ENCODE measurements at regions not wholly inside any gene's neighbourhood (a gene's known extent, or its start where the extent isn't known, plus 50 kb on each side); places are given as distances from the start of the nearest gene placed in this dataset.

DNA sequence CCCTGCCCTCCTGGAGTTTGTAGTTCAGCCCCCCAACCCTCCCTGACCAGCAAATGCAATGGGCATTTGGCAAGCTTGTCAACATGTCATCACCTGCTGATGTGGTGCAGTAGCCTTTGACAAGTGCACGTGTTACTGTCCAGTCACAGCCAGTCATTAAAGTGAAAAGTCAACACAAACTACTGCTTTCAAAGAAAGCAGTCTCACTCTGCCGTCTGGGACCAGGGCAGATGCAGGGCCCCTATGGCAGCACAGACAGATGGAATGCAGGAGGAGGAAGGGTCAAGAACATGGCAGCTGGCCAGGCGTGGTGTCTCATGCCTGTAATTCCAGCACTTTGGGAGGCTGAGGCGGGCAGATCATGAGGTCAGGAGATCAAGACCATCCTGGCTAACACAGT lies 222.4 kb upstream of the OSR1 start (continued):
- TF ChIP-seq BRF2 (CRISPR knock-in tag; IDR thresholded peaks at IDR 0.05) (no peak), RFX3 (CRISPR knock-in tag; IDR thresholded peaks at IDR 0.05) (no peak), ZNF124 (CRISPR knock-in tag; IDR thresholded peaks at IDR 0.05) (no peak), REL (CRISPR knock-in tag; conservative IDR thresholded peaks at IDR 0.05) (no peak), ZNF678 (CRISPR knock-in tag; IDR thresholded peaks at IDR 0.05) (no peak), FOXA3 (CRISPR knock-in tag; IDR thresholded peaks at IDR 0.05) (peak; percentile 60), THAP11 (CRISPR knock-in tag; IDR thresholded peaks at IDR 0.05) (no peak), PTBP1 (IDR thresholded peaks at IDR 0.05; ENCODE audit: low read depth, low read length, poor library complexity, severe bottlenecking) (no peak), ZNF878 (CRISPR knock-in tag; IDR thresholded peaks at IDR 0.05) (no peak), BATF2 (CRISPR knock-in tag; IDR thresholded peaks at IDR 0.05) (no peak), ZNF567 (CRISPR knock-in tag; IDR thresholded peaks at IDR 0.05; ENCODE audit: borderline replicate concordance) (no peak), ATF4 (CRISPR knock-in tag; IDR thresholded peaks at IDR 0.05) (peak in 1 of 2 experiments; percentile 26; a peak in 1 of 4 replicates), ZNF317 (CRISPR knock-in tag; IDR thresholded peaks at IDR 0.05) (no peak), NCOA2 (CRISPR knock-in tag; IDR thresholded peaks at IDR 0.05) (no peak), STAG1 (CRISPR knock-in tag; IDR thresholded peaks at IDR 0.05) (no peak), CBX2 (IDR thresholded peaks at IDR 0.05; ENCODE audit: low read depth, low read length) (no peak), CBX2 (CRISPR knock-in tag; IDR thresholded peaks at IDR 0.05; ENCODE audit: low read depth) (no peak), DR1 (CRISPR knock-in tag; IDR thresholded peaks at IDR 0.05) (no peak), SMAD3 (CRISPR knock-in tag; IDR thresholded peaks at IDR 0.05) (no peak), ZNF256 (CRISPR knock-in tag; conservative IDR thresholded peaks at IDR 0.05) (no peak)
- TF ChIP-seq, protein P1, sequence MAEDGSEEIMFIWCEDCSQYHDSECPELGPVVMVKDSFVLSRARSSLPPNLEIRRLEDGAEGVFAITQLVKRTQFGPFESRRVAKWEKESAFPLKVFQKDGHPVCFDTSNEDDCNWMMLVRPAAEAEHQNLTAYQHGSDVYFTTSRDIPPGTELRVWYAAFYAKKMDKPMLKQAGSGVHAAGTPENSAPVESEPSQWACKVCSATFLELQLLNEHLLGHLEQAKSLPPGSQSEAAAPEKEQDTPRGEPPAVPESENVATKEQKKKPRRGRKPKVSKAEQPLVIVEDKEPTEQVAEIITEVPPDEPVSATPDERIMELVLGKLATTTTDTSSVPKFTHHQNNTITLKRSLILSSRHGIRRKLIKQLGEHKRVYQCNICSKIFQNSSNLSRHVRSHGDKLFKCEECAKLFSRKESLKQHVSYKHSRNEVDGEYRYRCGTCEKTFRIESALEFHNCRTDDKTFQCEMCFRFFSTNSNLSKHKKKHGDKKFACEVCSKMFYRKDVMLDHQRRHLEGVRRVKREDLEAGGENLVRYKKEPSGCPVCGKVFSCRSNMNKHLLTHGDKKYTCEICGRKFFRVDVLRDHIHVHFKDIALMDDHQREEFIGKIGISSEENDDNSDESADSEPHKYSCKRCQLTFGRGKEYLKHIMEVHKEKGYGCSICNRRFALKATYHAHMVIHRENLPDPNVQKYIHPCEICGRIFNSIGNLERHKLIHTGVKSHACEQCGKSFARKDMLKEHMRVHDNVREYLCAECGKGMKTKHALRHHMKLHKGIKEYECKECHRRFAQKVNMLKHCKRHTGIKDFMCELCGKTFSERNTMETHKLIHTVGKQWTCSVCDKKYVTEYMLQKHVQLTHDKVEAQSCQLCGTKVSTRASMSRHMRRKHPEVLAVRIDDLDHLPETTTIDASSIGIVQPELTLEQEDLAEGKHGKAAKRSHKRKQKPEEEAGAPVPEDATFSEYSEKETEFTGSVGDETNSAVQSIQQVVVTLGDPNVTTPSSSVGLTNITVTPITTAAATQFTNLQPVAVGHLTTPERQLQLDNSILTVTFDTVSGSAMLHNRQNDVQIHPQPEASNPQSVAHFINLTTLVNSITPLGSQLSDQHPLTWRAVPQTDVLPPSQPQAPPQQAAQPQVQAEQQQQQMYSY (CRISPR knock-in tag; IDR thresholded peaks at IDR 0.05) = no peak
- TF ChIP-seq, protein P2, sequence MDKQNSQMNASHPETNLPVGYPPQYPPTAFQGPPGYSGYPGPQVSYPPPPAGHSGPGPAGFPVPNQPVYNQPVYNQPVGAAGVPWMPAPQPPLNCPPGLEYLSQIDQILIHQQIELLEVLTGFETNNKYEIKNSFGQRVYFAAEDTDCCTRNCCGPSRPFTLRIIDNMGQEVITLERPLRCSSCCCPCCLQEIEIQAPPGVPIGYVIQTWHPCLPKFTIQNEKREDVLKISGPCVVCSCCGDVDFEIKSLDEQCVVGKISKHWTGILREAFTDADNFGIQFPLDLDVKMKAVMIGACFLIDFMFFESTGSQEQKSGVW (CRISPR knock-in tag; IDR thresholded peaks at IDR 0.05; ENCODE audit: borderline replicate concordance) = no peak
- TF ChIP-seq, protein P3, sequence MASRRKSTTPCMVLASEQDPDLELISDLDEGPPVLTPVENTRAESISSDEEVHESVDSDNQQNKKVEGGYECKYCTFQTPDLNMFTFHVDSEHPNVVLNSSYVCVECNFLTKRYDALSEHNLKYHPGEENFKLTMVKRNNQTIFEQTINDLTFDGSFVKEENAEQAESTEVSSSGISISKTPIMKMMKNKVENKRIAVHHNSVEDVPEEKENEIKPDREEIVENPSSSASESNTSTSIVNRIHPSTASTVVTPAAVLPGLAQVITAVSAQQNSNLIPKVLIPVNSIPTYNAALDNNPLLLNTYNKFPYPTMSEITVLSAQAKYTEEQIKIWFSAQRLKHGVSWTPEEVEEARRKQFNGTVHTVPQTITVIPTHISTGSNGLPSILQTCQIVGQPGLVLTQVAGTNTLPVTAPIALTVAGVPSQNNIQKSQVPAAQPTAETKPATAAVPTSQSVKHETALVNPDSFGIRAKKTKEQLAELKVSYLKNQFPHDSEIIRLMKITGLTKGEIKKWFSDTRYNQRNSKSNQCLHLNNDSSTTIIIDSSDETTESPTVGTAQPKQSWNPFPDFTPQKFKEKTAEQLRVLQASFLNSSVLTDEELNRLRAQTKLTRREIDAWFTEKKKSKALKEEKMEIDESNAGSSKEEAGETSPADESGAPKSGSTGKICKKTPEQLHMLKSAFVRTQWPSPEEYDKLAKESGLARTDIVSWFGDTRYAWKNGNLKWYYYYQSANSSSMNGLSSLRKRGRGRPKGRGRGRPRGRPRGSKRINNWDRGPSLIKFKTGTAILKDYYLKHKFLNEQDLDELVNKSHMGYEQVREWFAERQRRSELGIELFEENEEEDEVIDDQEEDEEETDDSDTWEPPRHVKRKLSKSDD (CRISPR knock-in tag; IDR thresholded peaks at IDR 0.05; ENCODE audit: low read depth) = no peak

Measured in HepG2 (cell line).